HepG2 (cell line): ENCODE measurements at regions not wholly inside any gene's neighbourhood (a gene's known extent, or its start where the extent isn't known, plus 50 kb on each side); places are given as distances from the start of the nearest gene placed in this dataset.
A peak's percentile ranks its signal among the peaks of the same experiment; 100 is the strongest.

Experiments
- ATAC-seq: fragments of 200-7000 bp; cut with Tn5 transposase; 3 replicates; pipeline ENCODE4 v1.9.1; 2020; ENCODE audit warnings: mild to moderate bottlenecking, moderate library complexity
- BruUV-seq: library from RNA; stranded (reverse); fragments of 400-500 nt; replicated peaks from 2 replicates; lab custom pipeline; 2021; lab: Mats Ljungman, UMichigan
- CTCF ChIA-PET: fragments of 300-600 bp; formaldehyde crosslinking; extraction: SDS; loops from one replicate; lab custom pipeline; 2021; ENCODE audit warnings: low total read pairs, inconsistent platforms, low intra/inter-chr PET ratio; lab: Yijun Ruan, JAX
- POLR2A ChIA-PET: fragments of 350-600 bp; sonication (Branson Sonifier 250); formaldehyde crosslinking; loops from one replicate; lab custom pipeline; 2020; ENCODE audit warnings: antibody characterized with exemption, inconsistent platforms; lab: Yijun Ruan, JAX
- DNase-seq: peaks from one replicate; pipeline ENCODE4 v3.0.0-alpha.2; 2015; ENCODE audit warnings: low spot score
- FAIRE-seq: peaks from 3 replicates; lab custom pipeline; 2011; peaks lifted over from hg19 to GRCh38; lab: Jason Lieb, UNC
- H2AFZ ChIP-seq: one replicate; pipeline ENCODE4 v1.6.1; 2011; ENCODE audit warnings: low read length, inconsistent platforms
- H3K27ac ChIP-seq: fragments of 300-600 bp; 3 replicates; pipeline ENCODE4 v1.8.0; 2011; ENCODE audit warnings: mixed run types, mild to moderate bottlenecking, mixed read lengths, low read length, inconsistent platforms; ENCODE audit not compliant: insufficient read depth; ENCODE audit errors: extremely low read length
- H3K27me3 ChIP-seq, 2 experiments: fragments of 200-600 bp in 1 of 2; 2 replicates in 1 of 2; 3 replicates in 1 of 2; pipeline versions ENCODE4 v1.6.0 to v1.8.0; 2011; ENCODE audit warnings: low read length in 2 of 2, mild to moderate bottlenecking in 2 of 2, moderate library complexity in 2 of 2, inconsistent platforms in 1 of 2; ENCODE audit not compliant: insufficient read depth in 2 of 2, control insufficient read depth in 1 of 2
- H3K36me3 ChIP-seq, 2 experiments: fragments of 200-600 bp in 1 of 2; replicated peaks in 1 of 2; 2 replicates in 1 of 2; 3 replicates in 1 of 2; pipeline versions ENCODE4 v1.5.1 to v1.8.0; 2011; ENCODE audit warnings: low read length in 2 of 2, inconsistent platforms in 1 of 2; ENCODE audit not compliant: insufficient read depth in 2 of 2, control insufficient read depth in 1 of 2
- H3K4me1 ChIP-seq: 2 replicates; pipeline ENCODE4 v1.5.1; 2012; ENCODE audit warnings: low read length, inconsistent platforms; ENCODE audit not compliant: insufficient read depth
- H3K4me2 ChIP-seq: 2 replicates; pipeline ENCODE4 v1.6.0; 2011; ENCODE audit warnings: low read depth, low read length, inconsistent platforms
- H3K4me3 ChIP-seq, 3 experiments: fragments of 200-600 bp in 1 of 3; sonication (generic), shearing (Covaris generic) in 1 of 3; replicated peaks in 1 of 3; 2 replicates each; pipeline ENCODE4 v1.5.1; 2011 to 2016; ENCODE audit warnings: low read length in 3 of 3, inconsistent platforms in 2 of 3, low read depth in 2 of 3, mild to moderate bottlenecking in 2 of 3, control low read depth in 1 of 3, mixed read lengths in 1 of 3; ENCODE audit not compliant: insufficient read depth in 1 of 3
- H3K79me2 ChIP-seq: one replicate; pipeline ENCODE4 v1.6.1; 2011; ENCODE audit warnings: low read length, inconsistent platforms; ENCODE audit not compliant: insufficient read depth
- H3K9ac ChIP-seq: 2 replicates; pipeline ENCODE4 v1.6.0; 2011; ENCODE audit warnings: mild to moderate bottlenecking, low read depth, low read length, inconsistent platforms; ENCODE audit not compliant: insufficient read depth
- H3K9me3 ChIP-seq: 2 replicates; pipeline ENCODE4 v1.5.1; 2012; ENCODE audit warnings: mild to moderate bottlenecking, low read length
- H4K20me1 ChIP-seq: 2 replicates; pipeline ENCODE4 v1.6.0; 2011; ENCODE audit warnings: inconsistent platforms, mild to moderate bottlenecking, low read length, moderate library complexity; ENCODE audit not compliant: insufficient read depth
- ZNF33B ChIP-seq: sonication (generic); formaldehyde crosslinking; IDR thresholded peaks from 2 replicates; pipeline ENCODE4 v1.5.1; 2020; ENCODE audit warnings: mild to moderate bottlenecking, missing genetic modification reagents
- ZNF629 ChIP-seq: sonication (generic); formaldehyde crosslinking; conservative IDR thresholded peaks from 2 replicates; pipeline ENCODE4 v1.5.0; 2020; ENCODE audit warnings: missing genetic modification reagents
- ZNF883 ChIP-seq: sonication (generic); formaldehyde crosslinking; IDR thresholded peaks from 2 replicates; pipeline ENCODE4 v1.5.1; 2020; ENCODE audit warnings: mild to moderate bottlenecking, missing genetic modification reagents; ENCODE audit errors: not compliant biosample characterization
- WGBS: methylation state at CpG from one replicate; pipeline ENCODE4 v1.1.6; 2017; ENCODE audit warnings: low lambda C conversion rate; 5-methylcytosine and 5-hydroxymethylcytosine counted together
- in situ Hi-C: cut with HindIII; loops from 2 replicates; pipeline ENCODE4 v1.10.0; 2017; ENCODE audit warnings: low pct_unique_long_range_greater_than_20kb; ENCODE audit not compliant: extremely low pct_ligation_motif_present
- intact Hi-C: fragments of 100-400 bp; cut with micrococcal nuclease; formaldehyde crosslinking; loops from one replicate; pipeline ENCODE4 v1.10.0; 2022; ENCODE audit not compliant: unreplicated experiment
- TF ChIP-seq, protein P1 (sequence below): sonication (generic); formaldehyde crosslinking; IDR thresholded peaks from 2 replicates; pipeline ENCODE4 v1.8.0; 2022; ENCODE audit warnings: missing genetic modification reagents, mild to moderate bottlenecking, moderate library complexity, borderline replicate concordance
- TF ChIP-seq, protein P2 (sequence below): sonication (generic); formaldehyde crosslinking; IDR thresholded peaks from 2 replicates; pipeline ENCODE4 v1.9.0; 2022; ENCODE audit warnings: missing genetic modification reagents, mild to moderate bottlenecking, borderline replicate concordance
- TF ChIP-seq, protein P3 (sequence below): sonication (generic); formaldehyde crosslinking; IDR thresholded peaks from 2 replicates; pipeline ENCODE4 v1.4.0; 2020; ENCODE audit warnings: missing genetic modification reagents
- TF ChIP-seq, protein P4 (sequence below): sonication (generic); formaldehyde crosslinking; IDR thresholded peaks from 2 replicates; pipeline ENCODE4 v1.4.0; 2020; ENCODE audit warnings: missing genetic modification reagents, borderline replicate concordance

DNA sequence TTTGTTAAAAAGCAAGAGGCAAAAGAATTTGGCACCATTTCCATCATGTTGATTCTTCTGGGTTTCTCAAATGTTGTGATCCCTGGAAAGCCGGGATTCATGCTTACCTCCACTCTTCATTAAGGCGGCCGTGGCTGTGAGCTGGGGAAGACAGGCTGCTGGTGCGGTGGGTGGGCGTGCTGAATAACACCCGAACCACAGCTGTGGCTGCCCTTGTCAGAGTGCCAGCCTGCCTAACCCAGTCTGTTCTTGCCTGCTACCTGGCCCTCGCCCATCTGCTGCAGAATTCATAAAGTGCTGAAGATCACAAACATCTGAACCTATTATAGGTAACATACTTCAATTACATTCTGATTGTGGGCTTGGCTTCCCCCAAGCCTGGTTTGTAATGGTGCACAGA is 95.8 kb upstream of the RCN1 start (continued):
- TF ChIP-seq, protein P1, sequence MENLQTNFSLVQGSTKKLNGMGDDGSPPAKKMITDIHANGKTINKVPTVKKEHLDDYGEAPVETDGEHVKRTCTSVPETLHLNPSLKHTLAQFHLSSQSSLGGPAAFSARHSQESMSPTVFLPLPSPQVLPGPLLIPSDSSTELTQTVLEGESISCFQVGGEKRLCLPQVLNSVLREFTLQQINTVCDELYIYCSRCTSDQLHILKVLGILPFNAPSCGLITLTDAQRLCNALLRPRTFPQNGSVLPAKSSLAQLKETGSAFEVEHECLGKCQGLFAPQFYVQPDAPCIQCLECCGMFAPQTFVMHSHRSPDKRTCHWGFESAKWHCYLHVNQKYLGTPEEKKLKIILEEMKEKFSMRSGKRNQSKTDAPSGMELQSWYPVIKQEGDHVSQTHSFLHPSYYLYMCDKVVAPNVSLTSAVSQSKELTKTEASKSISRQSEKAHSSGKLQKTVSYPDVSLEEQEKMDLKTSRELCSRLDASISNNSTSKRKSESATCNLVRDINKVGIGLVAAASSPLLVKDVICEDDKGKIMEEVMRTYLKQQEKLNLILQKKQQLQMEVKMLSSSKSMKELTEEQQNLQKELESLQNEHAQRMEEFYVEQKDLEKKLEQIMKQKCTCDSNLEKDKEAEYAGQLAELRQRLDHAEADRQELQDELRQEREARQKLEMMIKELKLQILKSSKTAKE (CRISPR knock-in tag): no peak
- TF ChIP-seq, protein P2, sequence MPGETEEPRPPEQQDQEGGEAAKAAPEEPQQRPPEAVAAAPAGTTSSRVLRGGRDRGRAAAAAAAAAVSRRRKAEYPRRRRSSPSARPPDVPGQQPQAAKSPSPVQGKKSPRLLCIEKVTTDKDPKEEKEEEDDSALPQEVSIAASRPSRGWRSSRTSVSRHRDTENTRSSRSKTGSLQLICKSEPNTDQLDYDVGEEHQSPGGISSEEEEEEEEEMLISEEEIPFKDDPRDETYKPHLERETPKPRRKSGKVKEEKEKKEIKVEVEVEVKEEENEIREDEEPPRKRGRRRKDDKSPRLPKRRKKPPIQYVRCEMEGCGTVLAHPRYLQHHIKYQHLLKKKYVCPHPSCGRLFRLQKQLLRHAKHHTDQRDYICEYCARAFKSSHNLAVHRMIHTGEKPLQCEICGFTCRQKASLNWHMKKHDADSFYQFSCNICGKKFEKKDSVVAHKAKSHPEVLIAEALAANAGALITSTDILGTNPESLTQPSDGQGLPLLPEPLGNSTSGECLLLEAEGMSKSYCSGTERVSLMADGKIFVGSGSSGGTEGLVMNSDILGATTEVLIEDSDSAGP (CRISPR knock-in tag): no peak

DNA sequence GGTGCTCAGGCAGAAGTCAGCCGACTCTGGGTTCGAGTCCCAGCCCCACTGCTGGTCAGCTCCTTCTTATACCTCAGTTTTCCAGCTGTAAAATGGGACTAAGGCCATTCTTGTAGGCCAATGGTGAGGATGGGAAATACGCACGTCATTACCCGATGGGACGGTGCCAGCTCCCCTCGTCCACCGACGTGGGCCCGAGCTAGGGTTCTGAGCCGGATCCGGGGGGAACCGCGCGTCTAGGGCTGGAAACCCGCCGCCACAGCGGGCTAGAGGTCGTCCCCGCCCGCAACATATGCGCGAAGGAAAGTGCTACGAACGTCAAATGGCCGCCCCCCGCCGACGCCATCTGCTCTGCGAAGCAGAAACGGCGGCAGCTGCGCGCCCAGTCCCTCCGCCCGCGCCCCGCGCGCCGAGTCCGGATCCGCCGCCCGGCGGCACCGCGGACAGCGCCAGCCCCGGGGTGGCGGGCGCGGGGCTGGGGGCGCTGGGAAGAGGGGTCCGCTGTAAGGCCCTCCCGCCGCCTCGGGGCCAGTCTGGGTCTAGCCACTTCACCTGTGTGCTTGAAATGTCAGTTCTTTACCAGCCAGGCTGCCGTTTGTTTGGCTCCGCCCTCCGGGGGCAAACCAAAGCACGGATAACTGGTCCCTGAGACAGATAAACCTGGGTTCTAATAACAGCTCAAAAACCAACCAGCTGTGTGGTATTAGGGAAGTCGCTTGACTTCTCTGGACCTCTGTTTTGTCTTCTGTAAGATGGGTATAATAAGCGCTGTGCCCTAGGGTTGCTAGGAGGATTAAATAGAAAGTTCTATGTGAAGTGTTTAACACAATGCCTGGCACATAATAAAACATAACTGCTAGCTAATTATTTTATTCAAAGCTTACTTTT is 103.5 kb upstream of the RCN1 start:
- FAIRE-seq: no peak
- in situ Hi-C loops: no loop called here
- no TSS peak for BruUV-seq
- Histone ChIP-seq H3K9me3 (no peaks in the 10 kb centered on the region), H2AFZ (no peak overlapping the region), H3K36me3 (no peaks in the 10 kb centered on the region), H3K79me2 (no peaks in the 10 kb centered on the region), H3K4me2 (no peak overlapping the region), H3K4me3 (no peak overlapping the region), H3K4me1 (no peaks in the 10 kb centered on the region), H3K27me3 (peaks cover 1 to 21% of the 10 kb centered on the region in 2 experiments; a peak in 2 of 5 replicates), H3K9ac (no peak overlapping the region), H4K20me1 (no peaks in the 10 kb centered on the region), H3K27ac (no peak overlapping the region)
- CTCF ChIA-PET: no interaction called here
- POLR2A ChIA-PET: no interaction called here
- WGBS: 59% methylated on average over 16 of the region's 64 CpGs
- intact Hi-C loops: no loop called here
- no peak for DNase-seq
- ATAC-seq: no peak
- TF ChIP-seq, protein P3, sequence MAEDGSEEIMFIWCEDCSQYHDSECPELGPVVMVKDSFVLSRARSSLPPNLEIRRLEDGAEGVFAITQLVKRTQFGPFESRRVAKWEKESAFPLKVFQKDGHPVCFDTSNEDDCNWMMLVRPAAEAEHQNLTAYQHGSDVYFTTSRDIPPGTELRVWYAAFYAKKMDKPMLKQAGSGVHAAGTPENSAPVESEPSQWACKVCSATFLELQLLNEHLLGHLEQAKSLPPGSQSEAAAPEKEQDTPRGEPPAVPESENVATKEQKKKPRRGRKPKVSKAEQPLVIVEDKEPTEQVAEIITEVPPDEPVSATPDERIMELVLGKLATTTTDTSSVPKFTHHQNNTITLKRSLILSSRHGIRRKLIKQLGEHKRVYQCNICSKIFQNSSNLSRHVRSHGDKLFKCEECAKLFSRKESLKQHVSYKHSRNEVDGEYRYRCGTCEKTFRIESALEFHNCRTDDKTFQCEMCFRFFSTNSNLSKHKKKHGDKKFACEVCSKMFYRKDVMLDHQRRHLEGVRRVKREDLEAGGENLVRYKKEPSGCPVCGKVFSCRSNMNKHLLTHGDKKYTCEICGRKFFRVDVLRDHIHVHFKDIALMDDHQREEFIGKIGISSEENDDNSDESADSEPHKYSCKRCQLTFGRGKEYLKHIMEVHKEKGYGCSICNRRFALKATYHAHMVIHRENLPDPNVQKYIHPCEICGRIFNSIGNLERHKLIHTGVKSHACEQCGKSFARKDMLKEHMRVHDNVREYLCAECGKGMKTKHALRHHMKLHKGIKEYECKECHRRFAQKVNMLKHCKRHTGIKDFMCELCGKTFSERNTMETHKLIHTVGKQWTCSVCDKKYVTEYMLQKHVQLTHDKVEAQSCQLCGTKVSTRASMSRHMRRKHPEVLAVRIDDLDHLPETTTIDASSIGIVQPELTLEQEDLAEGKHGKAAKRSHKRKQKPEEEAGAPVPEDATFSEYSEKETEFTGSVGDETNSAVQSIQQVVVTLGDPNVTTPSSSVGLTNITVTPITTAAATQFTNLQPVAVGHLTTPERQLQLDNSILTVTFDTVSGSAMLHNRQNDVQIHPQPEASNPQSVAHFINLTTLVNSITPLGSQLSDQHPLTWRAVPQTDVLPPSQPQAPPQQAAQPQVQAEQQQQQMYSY (CRISPR knock-in tag): no peak
- no peak for TF ChIP-seq ZNF883 (CRISPR knock-in tag)
- no peak for TF ChIP-seq ZNF33B (CRISPR knock-in tag)
- TF ChIP-seq, protein P4, sequence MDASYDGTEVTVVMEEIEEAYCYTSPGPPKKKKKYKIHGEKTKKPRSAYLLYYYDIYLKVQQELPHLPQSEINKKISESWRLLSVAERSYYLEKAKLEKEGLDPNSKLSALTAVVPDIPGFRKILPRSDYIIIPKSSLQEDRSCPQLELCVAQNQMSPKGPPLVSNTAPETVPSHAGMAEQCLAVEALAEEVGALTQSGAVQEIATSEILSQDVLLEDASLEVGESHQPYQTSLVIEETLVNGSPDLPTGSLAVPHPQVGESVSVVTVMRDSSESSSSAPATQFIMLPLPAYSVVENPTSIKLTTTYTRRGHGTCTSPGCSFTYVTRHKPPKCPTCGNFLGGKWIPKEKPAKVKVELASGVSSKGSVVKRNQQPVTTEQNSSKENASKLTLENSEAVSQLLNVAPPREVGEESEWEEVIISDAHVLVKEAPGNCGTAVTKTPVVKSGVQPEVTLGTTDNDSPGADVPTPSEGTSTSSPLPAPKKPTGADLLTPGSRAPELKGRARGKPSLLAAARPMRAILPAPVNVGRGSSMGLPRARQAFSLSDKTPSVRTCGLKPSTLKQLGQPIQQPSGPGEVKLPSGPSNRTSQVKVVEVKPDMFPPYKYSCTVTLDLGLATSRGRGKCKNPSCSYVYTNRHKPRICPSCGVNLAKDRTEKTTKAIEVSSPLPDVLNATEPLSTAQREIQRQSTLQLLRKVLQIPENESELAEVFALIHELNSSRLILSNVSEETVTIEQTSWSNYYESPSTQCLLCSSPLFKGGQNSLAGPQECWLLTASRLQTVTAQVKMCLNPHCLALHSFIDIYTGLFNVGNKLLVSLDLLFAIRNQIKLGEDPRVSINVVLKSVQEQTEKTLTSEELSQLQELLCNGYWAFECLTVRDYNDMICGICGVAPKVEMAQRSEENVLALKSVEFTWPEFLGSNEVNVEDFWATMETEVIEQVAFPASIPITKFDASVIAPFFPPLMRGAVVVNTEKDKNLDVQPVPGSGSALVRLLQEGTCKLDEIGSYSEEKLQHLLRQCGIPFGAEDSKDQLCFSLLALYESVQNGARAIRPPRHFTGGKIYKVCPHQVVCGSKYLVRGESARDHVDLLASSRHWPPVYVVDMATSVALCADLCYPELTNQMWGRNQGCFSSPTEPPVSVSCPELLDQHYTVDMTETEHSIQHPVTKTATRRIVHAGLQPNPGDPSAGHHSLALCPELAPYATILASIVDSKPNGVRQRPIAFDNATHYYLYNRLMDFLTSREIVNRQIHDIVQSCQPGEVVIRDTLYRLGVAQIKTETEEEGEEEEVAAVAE: no peak
- TF ChIP-seq ZNF629 (CRISPR knock-in tag): peak; percentile 50
